ENCODE measurements at regions not wholly inside any gene's neighbourhood (a gene's known extent, or its start where the extent isn't known, plus 50 kb on each side); places are given as distances from the start of the nearest gene placed in this dataset.

DNA sequence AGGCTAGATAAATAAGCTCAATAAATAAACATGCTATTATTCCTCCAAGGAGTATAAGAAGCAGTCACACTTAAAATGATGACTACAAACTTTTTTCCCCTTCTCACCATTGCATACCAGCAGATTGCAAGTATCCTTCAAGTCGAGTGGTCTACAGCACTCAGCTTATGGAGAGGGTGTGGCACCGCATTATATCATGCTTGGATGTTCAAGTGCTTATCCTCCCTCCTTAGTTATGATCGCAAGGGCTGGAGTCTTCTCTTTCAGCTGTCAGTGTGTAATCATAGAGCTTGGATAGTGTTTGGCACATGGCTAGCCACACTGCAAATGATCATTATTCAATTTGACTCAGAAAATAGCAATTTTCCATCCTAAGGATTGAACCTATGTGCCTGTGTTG lies 124.0 kb downstream of the CARTPT start:
- H3K4me3 ChIP-seq (ENCODE audit: low read length), result no peak overlapping the region
- H3K36me3 ChIP-seq (ENCODE audit: control insufficient read depth, insufficient read depth, low read length), result no peaks in the 10 kb centered on the region
- no peak overlapping the region for H3K9ac ChIP-seq (ENCODE audit: low read length)
- H3K27me3 ChIP-seq (ENCODE audit: control insufficient read depth, insufficient read depth, low read length), result no peaks in the 10 kb centered on the region
- no peaks in the 10 kb centered on the region for H3K4me1 ChIP-seq (ENCODE audit: control insufficient read depth, insufficient read depth, low read length)
- no peaks in the 10 kb centered on the region for H3K9me3 ChIP-seq (ENCODE audit: control insufficient read depth, low read length)

DNA sequence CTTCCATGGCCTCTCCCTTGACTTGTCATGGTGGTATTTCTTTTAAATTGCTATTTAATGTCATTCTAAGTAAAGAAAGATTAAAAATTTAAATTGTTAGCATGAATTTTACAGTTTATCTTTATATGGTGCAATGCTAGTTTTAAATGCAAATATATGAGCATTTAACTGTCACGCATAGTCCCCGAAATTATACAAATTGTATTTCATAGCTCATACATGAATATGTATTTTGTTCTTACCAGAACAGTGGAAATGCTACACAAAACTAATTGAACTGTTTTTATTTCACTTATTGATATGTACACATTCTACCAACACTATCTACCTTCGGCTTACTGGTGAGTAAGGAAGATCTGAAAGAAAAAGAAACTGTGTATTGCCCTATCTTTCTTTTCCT lies 125.8 kb downstream of the CARTPT start:
- no peaks in the 10 kb centered on the region for H3K4me1 ChIP-seq (ENCODE audit: control insufficient read depth, insufficient read depth, low read length)
- H3K9me3 ChIP-seq (ENCODE audit: control insufficient read depth, low read length), result no peaks in the 10 kb centered on the region
- H3K27me3 ChIP-seq (ENCODE audit: control insufficient read depth, insufficient read depth, low read length), result no peaks in the 10 kb centered on the region
- H3K4me3 ChIP-seq (ENCODE audit: low read length), result no peak overlapping the region
- H3K36me3 ChIP-seq (ENCODE audit: control insufficient read depth, insufficient read depth, low read length), result no peaks in the 10 kb centered on the region
- no peak overlapping the region for H3K9ac ChIP-seq (ENCODE audit: low read length)

DNA sequence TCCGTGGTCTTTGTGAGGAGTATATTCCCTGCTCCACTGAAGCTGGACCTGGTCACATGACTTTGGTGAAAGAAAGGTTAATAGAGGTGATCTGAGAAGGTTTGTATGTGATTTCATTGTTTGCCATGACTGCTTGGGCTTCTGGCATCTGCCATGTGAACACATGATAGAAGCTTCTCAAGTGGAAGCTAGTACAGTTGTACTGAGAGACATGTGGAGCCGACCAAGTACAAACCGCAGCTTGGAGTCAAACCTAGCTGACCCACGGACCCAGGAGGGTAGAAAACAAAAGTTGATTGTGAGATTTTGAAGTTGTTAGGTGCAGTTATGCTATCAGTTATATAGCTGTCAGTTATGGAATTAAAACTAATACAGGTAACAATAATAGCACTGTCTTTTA lies 140.4 kb downstream of the CARTPT start:
- Histone ChIP-seq H3K4me3 (ENCODE audit: low read length) (no peak overlapping the region), H3K4me1 (ENCODE audit: control insufficient read depth, insufficient read depth, low read length) (no peaks in the 10 kb centered on the region), H3K27me3 (ENCODE audit: control insufficient read depth, insufficient read depth, low read length) (no peaks in the 10 kb centered on the region), H3K9me3 (ENCODE audit: control insufficient read depth, low read length) (no peaks in the 10 kb centered on the region), H3K9ac (ENCODE audit: low read length) (no peak overlapping the region), H3K36me3 (ENCODE audit: control insufficient read depth, insufficient read depth, low read length) (no peaks in the 10 kb centered on the region)

DNA sequence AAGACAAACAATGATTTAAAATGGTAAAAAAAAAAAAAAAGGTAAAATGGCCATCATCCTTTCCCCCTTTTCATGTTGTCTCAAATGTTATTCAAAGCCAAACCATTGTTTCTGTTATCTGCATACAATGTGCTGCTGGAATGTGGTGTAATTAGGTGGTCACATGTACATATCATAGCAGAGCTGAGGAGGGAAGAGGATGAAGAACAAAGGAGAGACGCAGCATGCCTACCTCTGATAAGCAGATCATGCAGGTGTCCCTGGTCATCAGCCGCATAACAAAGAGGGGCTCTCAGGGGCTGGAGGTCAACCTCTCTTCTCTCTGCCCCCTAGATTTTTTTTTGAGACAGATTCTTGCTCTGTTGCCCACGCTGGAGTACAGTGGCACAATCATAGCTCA lies 141.0 kb downstream of the CARTPT start:
- no peaks in the 10 kb centered on the region for H3K9me3 ChIP-seq (ENCODE audit: control insufficient read depth, low read length)
- no peaks in the 10 kb centered on the region for H3K4me1 ChIP-seq (ENCODE audit: control insufficient read depth, insufficient read depth, low read length)
- H3K4me3 ChIP-seq (ENCODE audit: low read length), result no peak overlapping the region
- H3K9ac ChIP-seq (ENCODE audit: low read length), result no peak overlapping the region
- no peaks in the 10 kb centered on the region for H3K36me3 ChIP-seq (ENCODE audit: control insufficient read depth, insufficient read depth, low read length)
- no peaks in the 10 kb centered on the region for H3K27me3 ChIP-seq (ENCODE audit: control insufficient read depth, insufficient read depth, low read length)

DNA sequence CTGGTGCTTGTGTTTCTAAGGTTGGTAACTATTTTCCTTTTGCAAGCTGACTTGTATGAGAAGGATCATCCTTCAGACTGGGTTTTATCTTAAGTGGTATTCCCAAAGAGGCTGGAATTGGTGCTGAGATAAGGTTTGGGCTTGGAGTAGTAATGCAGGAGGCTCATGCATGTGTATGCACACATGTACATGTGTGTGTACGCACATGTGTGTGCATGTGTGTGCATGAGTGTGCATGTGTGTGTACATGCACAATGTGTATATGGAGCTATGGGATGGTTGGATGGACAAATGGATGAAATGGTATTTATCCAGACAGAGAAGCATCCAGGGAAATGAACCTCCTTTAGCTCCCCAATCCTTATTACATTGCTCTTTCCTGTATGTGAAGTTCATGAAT lies 142.6 kb downstream of the CARTPT start:
- no peak overlapping the region for H3K4me3 ChIP-seq (ENCODE audit: low read length)
- no peak overlapping the region for H3K9ac ChIP-seq (ENCODE audit: low read length)
- H3K36me3 ChIP-seq (ENCODE audit: control insufficient read depth, insufficient read depth, low read length), result no peaks in the 10 kb centered on the region
- no peaks in the 10 kb centered on the region for H3K27me3 ChIP-seq (ENCODE audit: control insufficient read depth, insufficient read depth, low read length)
- no peaks in the 10 kb centered on the region for H3K9me3 ChIP-seq (ENCODE audit: control insufficient read depth, low read length)
- no peaks in the 10 kb centered on the region for H3K4me1 ChIP-seq (ENCODE audit: control insufficient read depth, insufficient read depth, low read length)

DNA sequence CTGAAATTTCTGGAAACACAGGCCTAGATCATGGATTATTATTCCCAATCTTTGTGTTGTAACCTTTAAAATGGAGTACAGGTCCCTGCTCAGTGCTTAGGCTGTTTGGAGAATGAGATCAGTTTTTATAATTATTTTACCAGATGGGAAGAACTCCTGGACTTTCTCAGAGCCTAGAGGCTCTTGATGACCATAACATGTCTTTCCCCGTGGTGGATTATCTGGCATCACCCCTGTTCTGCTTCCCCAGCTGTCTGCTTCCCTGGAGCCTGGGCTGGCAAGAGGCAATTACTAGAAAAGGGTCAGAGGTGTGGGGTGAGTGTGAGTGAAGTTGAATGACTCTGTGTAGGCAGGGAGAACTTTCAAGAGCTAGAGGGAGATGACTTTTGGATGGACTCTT lies 143.0 kb downstream of the CARTPT start:
- Histone ChIP-seq H3K9me3 (ENCODE audit: control insufficient read depth, low read length) (no peaks in the 10 kb centered on the region), H3K36me3 (ENCODE audit: control insufficient read depth, insufficient read depth, low read length) (no peaks in the 10 kb centered on the region)

DNA sequence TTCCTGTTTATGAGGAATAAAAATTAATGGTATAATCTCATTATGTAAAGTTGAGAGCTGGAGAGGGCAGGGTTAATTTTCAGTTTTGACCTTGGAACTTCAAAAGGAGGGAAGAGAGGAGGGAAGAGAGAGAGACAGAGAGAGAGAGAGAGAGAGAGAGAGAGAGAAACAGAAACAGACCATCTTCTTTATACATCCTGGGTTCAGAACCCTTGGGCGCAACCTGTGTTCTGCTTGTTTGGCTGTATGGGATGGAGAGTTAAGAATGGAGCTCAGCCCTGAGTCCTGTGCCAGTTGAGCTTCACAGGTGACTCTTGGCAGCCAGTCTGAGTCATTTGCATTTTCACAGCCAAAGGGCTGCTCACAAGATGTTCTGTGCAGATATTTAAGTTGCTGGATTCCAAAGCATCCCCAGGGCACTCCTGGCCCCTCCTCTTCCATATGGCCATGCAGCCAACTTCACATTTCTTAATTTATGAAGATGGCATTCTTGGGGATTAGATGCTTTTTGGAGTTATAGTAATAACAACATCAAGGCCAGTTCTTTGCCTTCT lies 143.5 kb downstream of the CARTPT start:
- no peaks in the 10 kb centered on the region for H3K27me3 ChIP-seq (ENCODE audit: control insufficient read depth, insufficient read depth, low read length)
- no peak overlapping the region for H3K4me3 ChIP-seq (ENCODE audit: low read length)
- no peak overlapping the region for H3K9ac ChIP-seq (ENCODE audit: low read length)
- H3K4me1 ChIP-seq (ENCODE audit: control insufficient read depth, insufficient read depth, low read length), result no peaks in the 10 kb centered on the region
- no peaks in the 10 kb centered on the region for H3K9me3 ChIP-seq (ENCODE audit: control insufficient read depth, low read length)
- no peaks in the 10 kb centered on the region for H3K36me3 ChIP-seq (ENCODE audit: control insufficient read depth, insufficient read depth, low read length)

More for the DNA sequence above, 143.0 kb downstream of the CARTPT start:
- Histone ChIP-seq H3K9ac (ENCODE audit: low read length) (no peak overlapping the region), H3K4me3 (ENCODE audit: low read length) (no peak overlapping the region), H3K27me3 (ENCODE audit: control insufficient read depth, insufficient read depth, low read length) (no peaks in the 10 kb centered on the region), H3K4me1 (ENCODE audit: control insufficient read depth, insufficient read depth, low read length) (no peaks in the 10 kb centered on the region)

DNA sequence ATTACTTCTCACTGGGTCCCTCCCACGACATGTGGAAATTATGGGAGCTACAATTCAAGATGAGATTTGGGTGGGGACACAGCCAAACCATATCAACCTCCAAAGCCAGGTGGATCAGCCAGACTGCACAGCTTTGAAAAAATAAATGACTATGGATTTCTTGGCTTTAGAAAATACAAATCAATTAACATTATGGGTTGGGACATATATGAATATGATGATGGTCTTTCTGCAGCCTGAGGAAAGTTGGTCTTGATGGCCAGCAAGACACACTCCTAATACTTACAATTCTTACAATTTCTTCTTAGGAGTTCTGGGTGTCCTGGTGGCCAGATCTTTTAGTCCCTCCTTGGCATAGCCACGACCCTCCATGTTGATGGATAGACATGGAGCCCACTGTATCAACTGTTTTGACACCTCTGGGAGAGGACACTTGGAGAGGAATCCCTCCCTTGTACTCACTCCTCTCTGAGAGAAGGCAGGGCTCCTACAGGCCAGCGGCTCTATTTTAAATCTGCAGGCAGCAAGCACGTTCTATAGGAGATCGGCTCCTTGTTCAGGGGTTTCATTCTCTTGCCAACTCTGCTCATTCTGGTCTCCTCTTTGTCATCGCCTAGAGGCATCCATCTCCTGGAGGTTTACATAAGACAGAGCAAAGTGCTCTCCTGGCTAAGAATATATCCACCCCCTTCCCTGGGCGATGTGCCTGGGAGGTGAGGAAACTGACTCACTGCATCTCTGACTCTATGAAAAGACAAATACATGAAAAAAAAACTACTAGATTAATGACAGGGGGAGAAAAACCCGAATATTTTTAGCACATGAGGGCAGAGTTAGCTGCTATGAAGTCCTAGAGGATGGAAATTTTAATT lies 145.9 kb downstream of the CARTPT start:
- Histone ChIP-seq H3K9ac (ENCODE audit: low read length) (no peak overlapping the region), H3K36me3 (ENCODE audit: control insufficient read depth, insufficient read depth, low read length) (no peaks in the 10 kb centered on the region), H3K27me3 (ENCODE audit: control insufficient read depth, insufficient read depth, low read length) (no peaks in the 10 kb centered on the region), H3K4me1 (ENCODE audit: control insufficient read depth, insufficient read depth, low read length) (no peaks in the 10 kb centered on the region), H3K9me3 (ENCODE audit: control insufficient read depth, low read length) (no peaks in the 10 kb centered on the region), H3K4me3 (ENCODE audit: low read length) (no peak overlapping the region)

DNA sequence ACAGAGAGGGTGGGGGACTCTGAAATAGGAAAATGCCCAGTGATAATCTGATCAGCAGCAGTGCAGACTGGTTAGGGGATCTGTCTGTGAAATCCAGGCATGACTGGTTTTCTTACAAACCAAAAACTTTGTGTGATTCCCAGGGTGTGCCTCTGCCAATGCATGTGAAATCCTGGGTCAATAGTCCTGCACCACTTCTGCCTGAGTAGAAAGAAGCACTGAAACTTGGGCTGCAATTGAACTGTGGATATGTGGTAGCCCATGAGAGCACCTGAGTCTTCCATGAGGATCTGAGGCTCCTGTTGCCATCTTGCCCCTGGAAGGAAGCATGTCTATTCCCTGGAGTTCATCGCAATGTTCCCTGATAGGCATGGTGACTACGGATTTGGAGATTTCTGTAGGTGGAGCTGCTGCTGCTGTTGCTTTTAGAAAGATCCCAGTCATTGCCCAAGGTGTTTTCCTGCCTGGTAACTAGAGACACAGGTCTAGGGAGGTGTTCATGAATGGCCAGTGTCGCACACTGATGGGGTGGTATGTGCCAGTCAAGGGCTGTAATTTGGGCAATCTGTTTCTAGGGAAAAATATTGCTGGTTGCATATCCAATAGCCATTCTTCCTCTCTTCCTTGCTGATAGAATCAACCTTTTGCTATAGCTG lies 146.7 kb downstream of the CARTPT start:
- Histone ChIP-seq H3K9ac (ENCODE audit: low read length) (no peak overlapping the region), H3K9me3 (ENCODE audit: control insufficient read depth, low read length) (no peaks in the 10 kb centered on the region), H3K36me3 (ENCODE audit: control insufficient read depth, insufficient read depth, low read length) (no peaks in the 10 kb centered on the region), H3K4me1 (ENCODE audit: control insufficient read depth, insufficient read depth, low read length) (no peaks in the 10 kb centered on the region), H3K4me3 (ENCODE audit: low read length) (no peak overlapping the region), H3K27me3 (ENCODE audit: control insufficient read depth, insufficient read depth, low read length) (no peaks in the 10 kb centered on the region)

DNA sequence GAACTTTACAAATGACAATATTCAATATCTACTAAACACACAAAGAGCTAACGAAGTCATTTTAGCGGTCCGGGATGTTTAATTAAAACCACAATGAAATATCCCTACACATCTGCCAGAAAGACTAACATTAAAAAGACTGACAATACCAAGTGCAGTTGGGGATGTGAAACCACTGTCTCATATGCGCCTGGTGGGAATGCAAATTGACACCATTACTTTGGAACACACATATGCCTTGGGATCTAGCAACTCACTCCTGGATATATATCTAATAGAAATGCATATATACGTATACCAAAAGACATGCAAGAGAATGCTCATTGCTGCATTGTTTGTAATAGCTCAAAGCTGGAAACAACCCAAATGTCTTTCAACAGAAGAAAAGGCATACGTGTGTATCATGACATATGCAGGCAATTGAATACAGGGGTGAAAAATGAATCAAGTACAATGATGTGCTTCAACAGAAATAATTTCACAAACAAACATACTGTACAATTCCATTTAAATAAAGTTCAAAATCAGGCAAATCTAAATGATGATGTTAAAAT lies 153.3 kb downstream of the CARTPT start:
- no peak overlapping the region for H3K4me3 ChIP-seq (ENCODE audit: low read length)

DNA sequence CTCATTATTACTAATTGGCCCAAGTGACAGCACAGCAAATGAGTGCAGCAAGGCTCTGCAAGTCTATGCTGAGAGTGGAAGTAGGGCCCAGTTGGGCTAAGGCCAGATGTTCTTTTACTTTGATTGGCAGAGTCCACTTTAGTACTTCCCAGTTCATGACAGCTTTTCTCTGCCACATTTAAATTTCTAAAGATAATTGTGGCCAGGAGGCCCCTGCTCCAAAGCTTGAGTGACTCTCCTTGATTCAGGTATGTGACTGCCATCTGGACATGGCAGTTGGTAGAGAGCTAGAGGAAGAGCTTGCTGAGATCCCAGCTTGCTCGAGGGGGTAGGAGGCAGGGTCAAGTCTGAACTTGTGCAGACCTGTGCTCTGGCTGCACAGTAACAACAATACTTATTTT lies 154.1 kb downstream of the CARTPT start:
- Histone ChIP-seq H3K9ac (ENCODE audit: low read length) (no peak overlapping the region), H3K36me3 (ENCODE audit: control insufficient read depth, insufficient read depth, low read length) (no peaks in the 10 kb centered on the region), H3K27me3 (ENCODE audit: control insufficient read depth, insufficient read depth, low read length) (no peaks in the 10 kb centered on the region), H3K4me3 (ENCODE audit: low read length) (no peak overlapping the region), H3K9me3 (ENCODE audit: control insufficient read depth, low read length) (no peaks in the 10 kb centered on the region), H3K4me1 (ENCODE audit: control insufficient read depth, insufficient read depth, low read length) (no peaks in the 10 kb centered on the region)

More for the DNA sequence above, 153.3 kb downstream of the CARTPT start:
- no peak overlapping the region for H3K9ac ChIP-seq (ENCODE audit: low read length)
- no peaks in the 10 kb centered on the region for H3K4me1 ChIP-seq (ENCODE audit: control insufficient read depth, insufficient read depth, low read length)
- H3K36me3 ChIP-seq (ENCODE audit: control insufficient read depth, insufficient read depth, low read length), result no peaks in the 10 kb centered on the region
- no peaks in the 10 kb centered on the region for H3K9me3 ChIP-seq (ENCODE audit: control insufficient read depth, low read length)
- no peaks in the 10 kb centered on the region for H3K27me3 ChIP-seq (ENCODE audit: control insufficient read depth, insufficient read depth, low read length)

DNA sequence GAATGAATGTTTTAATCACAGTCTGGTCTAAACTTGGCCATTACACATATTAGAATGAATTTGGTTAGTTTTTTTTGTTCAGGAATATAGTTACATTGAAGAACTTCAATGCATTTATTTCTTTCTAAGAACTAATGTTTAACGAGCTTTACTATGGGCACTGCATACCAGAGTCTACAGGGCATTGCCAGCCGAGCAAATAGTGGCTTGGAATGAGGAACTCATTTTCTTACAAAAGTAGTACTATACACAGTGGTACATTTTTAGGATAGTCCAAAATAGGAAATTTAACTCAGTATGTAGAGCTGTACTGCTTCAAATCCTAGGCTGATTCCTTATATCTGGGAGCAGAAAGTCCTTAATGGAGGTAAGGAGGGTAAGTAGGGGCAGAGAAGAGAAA lies 155.4 kb downstream of the CARTPT start:
- H3K36me3 ChIP-seq (ENCODE audit: control insufficient read depth, insufficient read depth, low read length), result no peaks in the 10 kb centered on the region
- no peaks in the 10 kb centered on the region for H3K27me3 ChIP-seq (ENCODE audit: control insufficient read depth, insufficient read depth, low read length)
- H3K4me3 ChIP-seq (ENCODE audit: low read length), result no peak overlapping the region
- H3K9ac ChIP-seq (ENCODE audit: low read length), result no peak overlapping the region
- no peaks in the 10 kb centered on the region for H3K9me3 ChIP-seq (ENCODE audit: control insufficient read depth, low read length)
- no peaks in the 10 kb centered on the region for H3K4me1 ChIP-seq (ENCODE audit: control insufficient read depth, insufficient read depth, low read length)

Measured in mucosa of stomach (tissue), 1 donor.